Fibroblast of peridontal ligament (primary cell): ENCODE measurements at regions not wholly inside any gene's neighbourhood (a gene's known extent, or its start where the extent isn't known, plus 50 kb on each side); places are given as distances from the start of the nearest gene placed in this dataset.
A peak's percentile ranks its signal among the peaks of the same experiment; 100 is the strongest.

Experiments used
- DNase-seq: peaks from one replicate; pipeline ENCODE4 v3.0.0-alpha.2; 2010; ENCODE audit errors: extremely low read depth

GRCh38 chr15:38174691-38175090 lies 77.9 kb upstream of the SPRED1 start:
- no peak for DNase-seq

GRCh38 chr15:38176155-38176554 lies 76.5 kb upstream of the SPRED1 start:
- DNase-seq = peak; percentile 37

DNA sequence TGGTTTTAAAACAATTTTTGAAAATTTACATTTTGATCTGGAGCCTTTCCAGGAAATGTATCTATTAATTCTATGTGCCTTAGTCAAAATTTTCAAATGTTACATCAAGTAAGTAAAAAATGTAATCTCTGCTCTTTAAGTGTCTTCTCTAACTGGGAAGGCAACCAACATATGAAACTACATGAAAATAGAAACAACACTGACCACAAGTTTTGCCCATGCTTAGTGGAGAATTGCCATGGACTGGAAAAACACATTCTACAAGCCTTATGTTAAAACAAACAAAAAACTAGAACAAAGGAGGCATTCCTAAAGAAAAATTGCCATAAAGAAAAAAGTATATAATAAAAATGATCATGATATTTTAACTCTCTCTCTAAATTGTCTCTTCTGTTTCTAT lies 75.9 kb upstream of the SPRED1 start:
- peak; percentile 87 for DNase-seq

GRCh38 chr15:38182900-38183299 lies 69.7 kb upstream of the SPRED1 start:
- no peak for DNase-seq

DNA sequence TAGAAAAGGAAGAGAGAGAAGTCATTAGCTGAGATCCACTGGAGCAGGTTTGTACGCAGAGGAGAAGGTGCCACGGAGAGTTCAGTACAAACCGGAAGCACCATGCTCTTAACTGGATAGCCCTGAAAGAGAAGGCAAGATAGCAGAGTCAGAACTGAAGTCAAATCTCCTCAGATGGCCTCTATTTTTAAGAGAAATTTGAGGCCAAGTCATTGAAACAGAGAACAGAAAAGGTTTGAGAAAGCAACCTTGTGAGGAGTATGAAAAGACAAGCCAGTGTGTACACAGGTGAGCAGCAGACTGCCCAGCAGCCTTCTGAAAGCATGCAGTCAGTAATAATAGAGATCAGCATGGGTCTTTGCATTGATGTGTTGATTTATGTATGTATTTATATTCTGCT lies 66.1 kb upstream of the SPRED1 start:
- no peak for DNase-seq

DNA sequence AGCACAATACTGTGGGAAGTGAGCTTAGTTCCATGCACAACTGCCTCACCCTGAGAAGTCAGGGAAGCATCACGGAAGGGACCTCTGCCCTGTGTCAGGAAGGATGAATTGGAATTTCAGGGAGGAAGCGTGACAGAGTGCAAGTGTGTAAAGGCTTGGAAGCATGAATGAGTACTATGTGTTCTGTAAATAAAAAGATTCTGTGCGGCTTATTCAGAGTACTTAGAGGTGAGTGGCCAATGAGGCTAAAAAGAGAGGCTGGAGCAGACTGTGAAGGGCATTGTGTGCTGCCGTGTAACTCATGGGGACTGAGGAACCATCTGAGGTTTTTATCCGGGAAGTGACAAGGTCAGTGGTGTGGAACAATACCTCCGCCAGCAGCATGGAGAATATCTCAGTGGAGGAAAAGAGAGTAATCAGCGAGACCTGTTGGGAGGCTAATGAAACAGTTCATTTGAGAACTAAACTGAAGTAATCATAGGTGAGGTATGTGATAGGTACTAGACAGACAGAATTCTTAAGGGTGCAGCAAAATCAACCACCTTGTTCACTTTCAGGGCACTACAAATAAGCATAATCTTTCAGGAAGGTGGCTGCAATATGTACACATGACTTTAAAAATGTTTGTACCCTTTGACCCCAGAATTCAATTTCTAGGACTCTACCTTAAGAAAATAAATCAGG lies 64.9 kb upstream of the SPRED1 start:
- DNase-seq = no peak

DNA sequence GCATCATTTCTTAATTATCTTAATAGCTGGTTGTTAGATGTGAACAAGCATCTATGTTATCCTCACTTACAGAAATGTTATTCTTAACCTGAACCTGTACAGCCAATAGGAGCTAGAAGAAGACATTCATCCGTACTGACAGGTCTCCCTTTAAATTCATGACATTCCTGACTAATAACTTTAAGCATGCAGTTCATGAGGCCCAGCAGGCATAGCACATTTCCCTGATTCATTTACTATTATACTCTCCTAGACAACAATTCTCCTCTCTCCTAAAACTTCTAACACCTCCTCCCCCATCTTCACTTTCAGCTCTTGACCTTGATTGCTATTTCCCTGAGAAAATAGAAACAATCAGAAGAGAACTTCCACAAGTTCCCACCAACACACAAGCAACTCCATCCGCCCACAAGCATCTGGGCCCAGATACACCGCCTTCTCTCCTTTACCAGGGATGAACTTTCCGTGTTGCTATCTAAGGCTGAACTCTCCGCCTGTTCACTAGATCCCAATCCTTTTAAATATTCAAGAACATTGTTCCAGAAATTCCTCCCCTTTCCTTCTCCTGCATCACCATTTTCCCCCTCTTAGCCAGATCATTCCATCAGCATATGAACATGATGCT lies 62.9 kb upstream of the SPRED1 start:
- no peak for DNase-seq

GRCh38 chr15:38190501-38190900 lies 62.1 kb upstream of the SPRED1 start:
- no peak for DNase-seq

DNA sequence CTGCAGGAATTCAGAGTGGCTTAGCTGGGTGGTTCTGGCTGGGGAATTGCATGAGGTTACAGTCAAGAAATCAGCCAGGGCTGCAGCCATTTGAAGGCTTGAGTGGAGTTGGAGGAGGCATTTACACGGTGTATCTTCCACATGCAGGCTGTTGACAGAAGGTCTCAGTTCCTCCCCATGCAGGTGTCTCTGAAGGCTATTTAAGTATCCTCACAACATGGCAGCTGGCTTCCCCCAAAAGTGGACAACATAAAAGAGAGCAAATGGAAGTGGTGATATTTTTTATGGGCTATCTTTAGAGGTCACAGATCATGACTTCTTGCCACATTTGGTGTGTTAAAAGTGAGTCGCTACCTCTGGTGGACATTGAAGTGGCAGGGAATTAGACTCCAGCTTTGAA lies 60.1 kb upstream of the SPRED1 start:
- DNase-seq = no peak

- DNase-seq = peak; percentile 51
Measured at GRCh38 chr15:38193496-38193895, 59.1 kb upstream of the SPRED1 start.

GRCh38 chr15:38195191-38195901 lies 57.3 kb upstream of the SPRED1 start:
- peak; percentile 91 for DNase-seq

DNA sequence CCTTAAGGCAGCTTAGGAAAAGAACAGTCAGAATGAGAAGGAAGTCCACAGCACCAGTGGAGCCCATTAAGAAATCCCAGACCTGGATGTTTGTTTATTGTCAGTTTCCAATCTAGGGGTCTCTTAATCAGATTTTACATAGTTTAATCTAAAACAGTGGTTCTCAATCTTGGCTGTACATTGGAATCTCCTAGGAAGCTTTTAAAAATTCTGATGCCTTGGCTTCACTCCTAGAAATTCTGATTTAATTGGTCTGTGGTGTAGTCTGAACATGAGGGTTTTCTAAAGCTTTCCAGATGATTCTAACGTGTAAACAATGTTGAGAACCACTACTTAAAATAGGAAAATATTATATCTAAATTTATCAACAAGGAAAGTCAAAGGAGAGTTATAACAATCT lies 56.6 kb upstream of the SPRED1 start:
- peak; percentile 97 for DNase-seq

DNA sequence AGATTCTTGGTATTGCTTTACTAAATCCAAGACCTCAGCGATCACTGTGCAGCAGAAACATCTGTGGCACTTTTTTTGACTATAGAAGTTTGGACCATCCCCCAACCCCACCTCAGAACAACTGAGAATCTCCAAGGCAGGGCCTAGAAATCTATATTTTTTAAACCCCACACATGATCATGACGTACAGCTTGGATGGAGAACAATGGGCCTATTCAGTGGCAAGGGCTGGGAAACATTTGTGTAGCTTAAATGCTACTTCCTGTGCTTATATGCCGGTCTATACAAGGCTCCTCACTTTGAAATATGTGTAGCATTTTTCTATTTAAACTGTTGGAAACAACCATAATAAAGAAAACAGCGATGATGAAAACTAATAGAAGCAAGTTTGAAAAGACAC lies 55.1 kb upstream of the SPRED1 start:
- no peak for DNase-seq

GRCh38 chr15:38201714-38202113 lies 50.9 kb upstream of the SPRED1 start:
- DNase-seq = no peak

GRCh38 chr15:38202361-38202760 lies 50.3 kb upstream of the SPRED1 start:
- DNase-seq = peak; percentile 77
